HEK293 (cell line): ENCODE measurements at regions not wholly inside any gene's neighbourhood (a gene's known extent, or its start where the extent isn't known, plus 50 kb on each side); places are given as distances from the start of the nearest gene placed in this dataset.

Experiments
- KLF9 ChIP-seq: fragments of 450-650 bp; formaldehyde crosslinking; IDR thresholded peaks from 2 replicates; pipeline ENCODE4 v1.5.1; 2016; ENCODE audit warnings: missing biosample characterization, missing genetic modification characterization, low read depth
- PRDM2 ChIP-seq: fragments of 450-650 bp; formaldehyde crosslinking; IDR thresholded peaks from 2 replicates; pipeline ENCODE4 v1.5.1; 2016; ENCODE audit warnings: missing biosample characterization, missing genetic modification characterization, borderline replicate concordance
- SETDB1 ChIP-seq: IDR thresholded peaks from one replicate; pipeline ENCODE4 v1.6.1; 2017; ENCODE audit warnings: mild to moderate bottlenecking, low read length, moderate library complexity, mixed read lengths; ENCODE audit not compliant: insufficient read length
- ZBTB11 ChIP-seq: fragments of 450-650 bp; formaldehyde crosslinking; conservative IDR thresholded peaks from 2 replicates; pipeline ENCODE4 v1.5.1; 2016; ENCODE audit warnings: low read depth, missing biosample characterization, missing genetic modification characterization
- ZBTB8A ChIP-seq: fragments of 450-650 bp; formaldehyde crosslinking; IDR thresholded peaks from 2 replicates; pipeline ENCODE4 v1.5.1; 2016; ENCODE audit warnings: missing biosample characterization, missing genetic modification characterization
- ZNF121 ChIP-seq: fragments of 450-650 bp; formaldehyde crosslinking; IDR thresholded peaks from 2 replicates; pipeline ENCODE4 v1.5.1; 2016; ENCODE audit warnings: missing biosample characterization, missing genetic modification characterization
- ZNF211 ChIP-seq: fragments of 450-650 bp; formaldehyde crosslinking; IDR thresholded peaks from 2 replicates; pipeline ENCODE4 v1.5.1; 2016; ENCODE audit warnings: low read depth, missing biosample characterization, missing genetic modification characterization
- ZSCAN18 ChIP-seq: fragments of 450-650 bp; formaldehyde crosslinking; IDR thresholded peaks from 2 replicates; pipeline ENCODE4 v1.5.1; 2016; ENCODE audit warnings: missing biosample characterization, missing genetic modification characterization

- TF ChIP-seq ZBTB8A (no peak), KLF9 (tag by site-specific recombination) (no peak), SETDB1 (no peak), ZNF211 (no peak), PRDM2 (tag by site-specific recombination) (no peak), ZNF121 (no peak), ZSCAN18 (tag by site-specific recombination) (no peak), ZBTB11 (no peak)
Measured at GRCh38 chr9:135356796-135357195, 122.8 kb upstream of the PPP1R26 start.
